Suprapubic skin (tissue), 4 donors: ENCODE measurements at regions not wholly inside any gene's neighbourhood (a gene's known extent, or its start where the extent isn't known, plus 50 kb on each side); places are given as distances from the start of the nearest gene placed in this dataset.

ENCODE experiments used
- DNase-seq, 2 donors: peaks; one replicate each; pipeline ENCODE4 v3.0.0-alpha.2; 2019; ENCODE audit warnings: low spot score in 2 of 2
- H3K27ac ChIP-seq: fragments of 200-600 bp; sonication (generic); one replicate; pipeline ENCODE4 v1.5.1; 2019
- H3K27me3 ChIP-seq: fragments of 200-600 bp; sonication (generic); one replicate; pipeline ENCODE4 v1.5.1; 2019
- H3K36me3 ChIP-seq: fragments of 200-600 bp; sonication (generic); one replicate; pipeline ENCODE4 v1.5.1; 2019
- H3K4me1 ChIP-seq: fragments of 200-600 bp; sonication (generic); one replicate; pipeline ENCODE4 v1.5.1; 2019
- H3K4me3 ChIP-seq: fragments of 200-600 bp; sonication (generic); one replicate; pipeline ENCODE4 v1.5.1; 2019; ENCODE audit warnings: mild to moderate bottlenecking
- H3K9me3 ChIP-seq: fragments of 200-600 bp; sonication (generic); one replicate; pipeline ENCODE4 v1.5.1; 2019
- EP300 ChIP-seq: sonication (generic); formaldehyde crosslinking; IDR thresholded peaks from one replicate; pipeline ENCODE4 v1.6.1; 2017; ENCODE audit warnings: antibody characterized with exemption
- POLR2A ChIP-seq, 2 donors: fragments of 450-650 bp; IDR thresholded peaks; one replicate each; pipeline ENCODE4 v1.6.1; 2017; ENCODE audit warnings: antibody characterized with exemption in 2 of 2, mild to moderate bottlenecking in 2 of 2, moderate library complexity in 2 of 2
- POLR2AphosphoS5 ChIP-seq, 3 donors: sonication (generic); formaldehyde crosslinking; IDR thresholded peaks; one replicate each; pipeline ENCODE4 v1.6.1; 2017; ENCODE audit warnings: antibody characterized with exemption in 3 of 3
- WGBS: methylation state at CpG from one replicate; pipeline ENCODE4 v1.1.5; 2018; 5-methylcytosine and 5-hydroxymethylcytosine counted together
- TF ChIP-seq, protein P1 (sequence below), 2 donors: fragments of 200-600 bp in 1 of 2; fragments of 450-650 bp in 1 of 2; sonication (generic) in 1 of 2; IDR thresholded peaks; one replicate each; pipeline ENCODE4 v1.5.1; 2016 to 2019; ENCODE audit warnings: antibody characterized with exemption in 2 of 2, mild to moderate bottlenecking in 1 of 2, moderate library complexity in 1 of 2

DNA sequence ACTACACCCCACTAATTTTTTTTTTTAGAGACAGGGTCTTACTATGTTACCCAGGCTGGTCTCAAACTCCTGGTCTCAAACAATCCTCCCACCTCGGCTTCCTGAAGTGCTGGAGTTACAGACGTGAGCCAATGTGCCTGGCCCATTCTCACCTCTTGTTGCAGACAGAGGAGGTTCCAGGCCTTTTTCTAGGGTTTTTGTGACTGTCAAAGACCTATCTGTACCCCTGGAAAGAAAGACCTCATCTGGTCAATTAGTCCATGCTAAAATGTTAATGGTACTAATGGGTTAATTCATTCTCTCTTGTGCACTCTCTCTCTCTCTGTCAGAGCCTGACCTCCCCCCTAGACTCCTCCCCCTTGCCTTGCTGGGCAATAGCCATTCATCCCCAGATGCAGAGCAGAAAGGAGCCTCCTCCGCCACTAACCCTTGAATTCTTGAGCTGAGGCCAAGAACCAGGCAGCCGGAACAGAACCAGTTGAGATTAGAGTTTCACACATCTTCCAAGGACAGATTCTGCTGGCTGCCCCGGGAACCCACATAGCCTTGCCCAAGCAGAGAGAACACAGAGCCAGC lies 209.7 kb downstream of the SKIDA1 start:
- Histone ChIP-seq H3K4me1 (peaks cover 20% of the 10 kb centered on the region), H3K4me3 (no peak overlapping the region), H3K27me3 (no peaks in the 10 kb centered on the region), H3K27ac (peak overlapping the region; percentile 64), H3K36me3 (no peaks in the 10 kb centered on the region), H3K9me3 (no peaks in the 10 kb centered on the region)
- DNase-seq = peak in 1 of 2 donors; percentile 82
- TF ChIP-seq POLR2AphosphoS5 (IDR thresholded peaks at IDR 0.05) (no peak), POLR2A (IDR thresholded peaks at IDR 0.05) (no peak), EP300 (no peak)
- TF ChIP-seq, protein P1, sequence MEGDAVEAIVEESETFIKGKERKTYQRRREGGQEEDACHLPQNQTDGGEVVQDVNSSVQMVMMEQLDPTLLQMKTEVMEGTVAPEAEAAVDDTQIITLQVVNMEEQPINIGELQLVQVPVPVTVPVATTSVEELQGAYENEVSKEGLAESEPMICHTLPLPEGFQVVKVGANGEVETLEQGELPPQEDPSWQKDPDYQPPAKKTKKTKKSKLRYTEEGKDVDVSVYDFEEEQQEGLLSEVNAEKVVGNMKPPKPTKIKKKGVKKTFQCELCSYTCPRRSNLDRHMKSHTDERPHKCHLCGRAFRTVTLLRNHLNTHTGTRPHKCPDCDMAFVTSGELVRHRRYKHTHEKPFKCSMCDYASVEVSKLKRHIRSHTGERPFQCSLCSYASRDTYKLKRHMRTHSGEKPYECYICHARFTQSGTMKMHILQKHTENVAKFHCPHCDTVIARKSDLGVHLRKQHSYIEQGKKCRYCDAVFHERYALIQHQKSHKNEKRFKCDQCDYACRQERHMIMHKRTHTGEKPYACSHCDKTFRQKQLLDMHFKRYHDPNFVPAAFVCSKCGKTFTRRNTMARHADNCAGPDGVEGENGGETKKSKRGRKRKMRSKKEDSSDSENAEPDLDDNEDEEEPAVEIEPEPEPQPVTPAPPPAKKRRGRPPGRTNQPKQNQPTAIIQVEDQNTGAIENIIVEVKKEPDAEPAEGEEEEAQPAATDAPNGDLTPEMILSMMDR (IDR thresholded peaks at IDR 0.05) = no peak
- 24% methylated on average over 4 of the region's 5 CpGs for WGBS

DNA sequence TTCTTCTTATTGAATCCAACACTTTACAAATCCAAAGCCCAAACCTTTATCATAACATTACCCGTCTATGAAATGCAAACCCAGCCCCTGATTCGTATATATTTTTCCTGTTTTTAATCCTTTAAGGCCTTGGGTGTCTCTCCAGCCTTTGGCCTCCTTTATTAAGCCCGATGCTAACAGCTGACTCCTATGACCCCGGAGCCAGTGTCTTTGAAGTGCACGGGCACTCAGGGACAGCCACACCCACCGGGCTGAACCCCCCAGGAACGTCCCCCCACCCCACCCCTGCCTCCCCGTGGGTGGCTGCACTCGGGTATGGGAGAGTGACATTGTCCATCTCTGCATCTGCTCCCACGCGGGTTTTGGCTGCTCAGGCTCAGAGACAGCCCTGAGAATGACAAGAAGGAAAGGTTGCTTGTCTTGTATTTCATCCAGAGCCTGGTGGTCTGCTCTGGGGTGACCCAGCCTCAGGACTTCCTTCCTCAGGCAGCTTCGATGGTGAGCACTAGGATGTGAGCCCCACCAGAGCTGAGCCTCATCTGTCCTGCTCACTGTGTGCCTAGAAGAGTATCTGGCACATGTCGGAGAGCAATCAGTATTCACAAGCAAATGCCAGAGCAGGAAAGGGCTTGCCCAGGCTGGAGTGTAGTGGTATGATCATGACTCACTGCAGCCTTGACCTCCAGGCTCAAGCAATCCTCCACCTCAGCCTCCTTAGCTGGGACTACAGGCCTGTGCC lies 210.4 kb downstream of the SKIDA1 start:
- DNase-seq = peak in 1 of 2 donors; percentile 74
- peaks cover 20% of the 10 kb centered on the region for H3K4me1 ChIP-seq
- WGBS = 25% methylated on average over 12 of the region's 13 CpGs
- no peaks in the 10 kb centered on the region for H3K36me3 ChIP-seq
- no peak overlapping the region for H3K4me3 ChIP-seq
- H3K27me3 ChIP-seq = no peaks in the 10 kb centered on the region
- H3K9me3 ChIP-seq = no peaks in the 10 kb centered on the region
- H3K27ac ChIP-seq = peak overlapping the region; percentile 64
- TF ChIP-seq POLR2AphosphoS5 (IDR thresholded peaks at IDR 0.05) (no peak), EP300 (no peak), POLR2A (IDR thresholded peaks at IDR 0.05) (no peak)
- TF ChIP-seq, protein P1 (IDR thresholded peaks at IDR 0.05) = no peak

DNA sequence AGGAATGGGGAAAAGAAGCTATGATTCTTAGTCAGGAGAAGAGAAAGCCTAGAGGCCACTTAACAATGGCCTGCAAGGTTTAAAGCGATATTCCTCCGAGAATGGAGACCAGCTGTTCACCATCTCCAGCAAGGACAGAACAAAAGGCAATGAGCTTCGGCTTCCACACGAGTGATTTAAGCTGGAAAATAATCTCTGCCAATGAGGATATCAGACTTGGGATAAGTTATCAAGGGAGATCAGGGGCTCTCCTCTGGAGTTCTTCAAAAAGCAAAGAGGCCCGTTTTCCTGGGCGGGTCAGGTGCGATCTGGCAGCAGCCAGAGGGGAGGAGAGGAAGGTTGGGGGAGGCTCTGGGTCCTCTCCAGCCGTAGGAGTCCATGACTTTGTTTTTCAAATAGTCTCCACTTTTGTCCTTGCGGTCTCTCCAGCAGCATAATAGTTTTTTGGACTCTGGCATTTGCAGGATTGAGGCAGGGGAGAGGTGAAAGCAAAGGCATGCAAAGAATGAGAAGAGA lies 211.3 kb downstream of the SKIDA1 start:
- Histone ChIP-seq H3K27ac (no peak overlapping the region), H3K4me3 (no peak overlapping the region), H3K4me1 (peaks cover 20% of the 10 kb centered on the region), H3K36me3 (no peaks in the 10 kb centered on the region), H3K27me3 (no peaks in the 10 kb centered on the region), H3K9me3 (no peaks in the 10 kb centered on the region)
- TF ChIP-seq POLR2AphosphoS5 (IDR thresholded peaks at IDR 0.05) (no peak), EP300 (no peak)
- TF ChIP-seq, protein P1 (IDR thresholded peaks at IDR 0.05) = no peak
- 48% methylated on average over 9 of the region's 9 CpGs for WGBS
- DNase-seq = peak in 1 of 2 donors; percentile 50

DNA sequence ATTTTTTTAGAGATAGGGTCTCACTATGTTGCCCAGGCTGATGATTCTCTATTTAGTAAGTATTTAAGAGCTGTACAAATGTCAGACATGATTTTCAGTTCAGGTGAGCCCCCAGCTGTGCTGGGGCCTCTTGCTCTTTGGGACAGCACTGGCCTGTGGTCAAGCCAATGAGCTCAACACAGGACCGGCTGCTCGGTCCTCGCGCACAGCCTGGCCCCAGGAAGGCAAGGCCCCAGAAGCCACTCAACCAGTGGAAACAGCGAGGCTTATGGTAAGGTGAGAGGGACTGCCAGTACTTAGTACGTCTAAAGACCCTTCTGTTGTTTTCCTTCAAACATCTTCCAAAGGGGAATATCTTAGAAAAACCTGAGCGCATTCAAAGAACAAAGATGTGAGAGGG lies 211.8 kb downstream of the SKIDA1 start:
- Histone ChIP-seq H3K27ac (no peak overlapping the region), H3K36me3 (no peaks in the 10 kb centered on the region), H3K4me3 (no peak overlapping the region), H3K4me1 (peaks cover 20% of the 10 kb centered on the region), H3K9me3 (no peaks in the 10 kb centered on the region), H3K27me3 (no peaks in the 10 kb centered on the region)
- WGBS = 93% methylated on average over 7 of the region's 7 CpGs
- DNase-seq = peak in 1 of 2 donors; percentile 20
- TF ChIP-seq POLR2A (IDR thresholded peaks at IDR 0.05) (no peak), POLR2AphosphoS5 (IDR thresholded peaks at IDR 0.05) (no peak), EP300 (no peak)
- TF ChIP-seq, protein P1 (IDR thresholded peaks at IDR 0.05) = no peak

DNA sequence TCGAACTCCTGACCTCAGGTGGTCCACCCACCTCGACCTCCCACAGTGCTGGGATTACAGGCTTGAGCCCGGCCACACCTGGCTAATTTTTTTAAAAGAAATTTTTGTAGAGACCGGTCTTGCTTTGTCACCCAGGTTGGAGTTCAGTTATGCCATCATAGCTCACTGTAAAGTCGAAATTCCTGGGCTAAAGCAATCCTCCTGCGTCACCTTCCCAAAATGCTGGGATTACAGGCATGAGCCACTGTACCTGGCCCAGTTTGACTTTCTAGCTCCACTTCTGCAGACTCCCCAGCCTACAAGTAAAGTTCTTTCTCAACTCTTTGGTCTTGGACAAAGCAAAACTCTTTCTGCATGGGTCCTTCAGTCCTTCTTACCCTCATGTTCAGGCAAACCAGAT lies 214.1 kb downstream of the SKIDA1 start:
- no peaks in the 10 kb centered on the region for H3K9me3 ChIP-seq
- no peaks in the 10 kb centered on the region for H3K36me3 ChIP-seq
- no peak overlapping the region for H3K27ac ChIP-seq
- H3K27me3 ChIP-seq = no peaks in the 10 kb centered on the region
- 92% methylated on average over 6 of the region's 6 CpGs for WGBS
- peak in 1 of 2 donors; percentile 20 for DNase-seq
- H3K4me1 ChIP-seq = peaks cover 20% of the 10 kb centered on the region
- TF ChIP-seq POLR2A (IDR thresholded peaks at IDR 0.05) (no peak), POLR2AphosphoS5 (IDR thresholded peaks at IDR 0.05) (no peak), EP300 (no peak)
- TF ChIP-seq, protein P1 (IDR thresholded peaks at IDR 0.05) = no peak
- H3K4me3 ChIP-seq = no peak overlapping the region
